ENCODE measurements at regions not wholly inside any gene's neighbourhood (a gene's known extent, or its start where the extent isn't known, plus 50 kb on each side); places are given as distances from the start of the nearest gene placed in this dataset.

DNA sequence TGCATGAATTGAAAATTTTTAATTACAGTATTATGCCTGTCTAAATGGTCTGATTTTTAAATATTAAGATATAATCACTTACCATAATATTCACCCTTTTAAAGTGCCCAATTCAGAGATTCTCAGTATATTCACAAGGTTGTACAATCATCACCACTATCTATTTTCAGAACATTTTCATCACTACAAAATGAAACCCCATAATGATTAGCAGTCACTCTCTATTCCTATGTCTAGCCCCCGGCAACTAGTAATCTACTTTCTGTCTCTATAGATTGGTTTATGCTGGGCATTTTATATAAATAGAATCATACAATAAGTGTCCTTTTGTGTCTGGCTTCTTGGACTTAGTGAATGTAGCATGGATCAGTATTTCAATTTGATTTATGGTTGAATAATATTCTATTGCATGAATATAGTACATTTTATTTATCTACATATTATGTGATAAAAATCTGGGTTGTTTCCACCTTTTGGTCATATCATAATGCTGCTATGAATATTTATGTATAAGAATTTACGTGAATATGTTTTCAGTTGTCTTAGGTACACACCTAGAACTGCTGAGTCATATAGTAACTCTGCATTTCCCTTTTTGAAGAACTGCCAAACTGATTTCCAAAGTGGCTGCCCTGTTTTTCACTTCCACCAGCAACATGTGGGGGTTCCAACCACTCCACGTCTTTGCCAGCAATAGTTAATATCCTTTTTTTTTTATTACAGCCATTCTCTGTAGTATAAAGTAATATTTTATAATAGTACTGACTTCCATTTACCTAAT is 485.7 kb upstream of the ZNF385D start:
- no peak for DNase-seq

DNA sequence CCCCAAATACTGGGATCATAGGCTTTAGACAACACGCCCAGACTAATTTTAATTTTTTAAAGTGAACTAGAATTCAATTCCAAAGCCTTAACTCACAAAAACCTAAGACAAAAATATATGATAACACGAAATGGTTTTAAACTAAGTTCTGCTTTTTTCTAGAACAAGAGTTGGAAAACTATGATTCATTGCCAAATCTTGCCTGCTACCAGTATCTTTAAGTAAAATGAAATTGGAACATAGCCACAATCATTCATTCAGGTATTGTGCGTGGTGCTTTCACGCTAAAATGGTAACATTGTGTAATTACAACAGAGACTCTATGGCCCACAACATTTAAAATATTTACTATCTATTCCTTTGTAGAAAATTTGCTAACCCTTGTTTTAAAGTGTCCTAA is 488.0 kb upstream of the ZNF385D start:
- no peak for DNase-seq

DNA sequence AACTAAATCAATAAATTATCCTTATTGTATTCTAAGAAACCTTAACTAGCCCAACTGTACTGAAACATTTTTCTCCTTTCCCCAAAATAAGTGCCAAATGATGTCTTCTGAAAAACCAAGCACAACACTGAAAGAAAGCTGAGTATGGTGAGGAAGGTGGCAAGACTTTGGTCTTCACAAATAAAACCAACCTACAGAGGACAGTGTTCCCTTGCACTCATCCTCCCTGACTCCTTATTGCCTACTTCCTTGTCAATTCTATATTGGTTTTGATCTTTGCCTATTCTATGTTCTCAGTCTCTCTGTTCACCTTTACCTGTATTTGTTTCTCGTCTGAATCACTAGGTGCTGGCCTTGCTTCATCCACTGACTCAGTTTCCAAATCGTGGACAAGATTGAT is 490.1 kb upstream of the ZNF385D start:
- no peak for DNase-seq

DNA sequence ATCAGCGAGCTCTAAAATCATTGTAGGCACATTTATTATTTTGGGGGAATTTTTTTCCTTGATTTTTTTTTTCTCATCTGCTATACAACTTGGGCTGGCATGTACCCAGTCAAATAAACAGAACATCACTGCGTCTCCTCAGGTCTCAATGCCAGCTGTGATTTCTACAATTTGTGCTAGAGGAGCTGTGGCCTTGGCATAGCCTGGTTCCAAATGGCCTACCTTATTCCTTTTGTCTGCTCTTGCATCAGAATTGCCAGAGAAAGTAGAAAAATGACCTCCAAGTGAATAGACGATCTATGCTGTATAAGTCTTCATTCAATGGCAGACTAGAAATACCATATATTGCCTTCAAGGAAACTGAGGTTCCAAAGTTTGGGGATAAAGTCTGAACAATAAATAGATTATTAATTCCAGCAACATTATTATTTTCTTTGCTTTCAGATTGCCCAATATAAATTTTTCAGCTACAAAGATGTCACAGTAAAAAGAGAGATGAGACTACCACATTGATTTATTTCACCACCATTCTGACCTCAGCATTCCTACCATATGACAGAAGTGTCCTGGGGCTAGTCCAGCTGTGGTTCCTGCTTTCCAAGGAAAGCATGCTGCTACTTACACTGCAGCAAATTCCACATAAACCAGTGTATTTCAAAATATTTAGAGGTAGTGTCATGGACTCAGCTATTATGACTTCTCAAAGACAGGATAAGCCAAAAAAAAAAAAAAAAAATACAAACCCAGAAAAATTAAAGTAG is 493.9 kb upstream of the ZNF385D start:
- DNase-seq = no peak

DNA sequence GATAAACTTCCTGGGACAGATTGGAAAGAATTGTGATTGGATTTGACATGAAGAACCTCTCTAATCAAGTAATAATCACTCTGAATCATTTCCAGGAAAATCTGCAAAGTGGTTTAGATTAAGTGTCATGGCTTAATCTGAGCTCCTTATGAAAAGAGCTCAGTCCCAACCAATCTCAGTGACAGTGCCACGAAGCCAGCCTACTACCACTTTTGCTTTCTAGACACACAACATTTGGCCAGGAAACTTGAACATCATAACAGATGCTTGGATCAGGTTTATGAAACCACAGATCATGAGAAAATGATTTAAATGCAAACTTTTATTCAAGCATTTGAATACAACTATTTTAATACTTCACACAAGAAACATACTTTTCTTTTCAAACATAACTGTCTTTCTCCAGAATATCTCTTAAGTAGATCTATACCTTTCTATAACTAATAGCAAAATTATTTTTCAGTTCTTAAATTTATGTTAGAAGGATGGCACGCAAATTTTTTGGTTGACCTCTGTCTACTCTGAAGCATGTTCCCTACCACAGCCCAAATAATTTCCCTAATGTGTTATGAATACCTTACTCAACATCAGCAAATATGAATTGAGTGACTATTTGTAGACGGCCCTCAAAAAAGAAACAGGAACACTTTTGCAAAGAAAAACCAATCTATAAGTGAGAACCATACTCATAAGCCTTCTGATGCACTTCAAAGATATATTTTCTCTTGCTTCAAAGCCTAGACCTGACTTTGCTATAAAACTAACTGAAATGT is 495.0 kb upstream of the ZNF385D start:
- DNase-seq = no peak

- no peak for DNase-seq
These were observed 498.6 kb upstream of the ZNF385D start for GRCh38 chr3:22249658-22250057.

- DNase-seq = no peak
These were observed 506.2 kb upstream of the ZNF385D start for GRCh38 chr3:22257252-22257651.

GRCh38 chr3:22262386-22262785 is 511.4 kb upstream of the ZNF385D start:
- no peak for DNase-seq

DNA sequence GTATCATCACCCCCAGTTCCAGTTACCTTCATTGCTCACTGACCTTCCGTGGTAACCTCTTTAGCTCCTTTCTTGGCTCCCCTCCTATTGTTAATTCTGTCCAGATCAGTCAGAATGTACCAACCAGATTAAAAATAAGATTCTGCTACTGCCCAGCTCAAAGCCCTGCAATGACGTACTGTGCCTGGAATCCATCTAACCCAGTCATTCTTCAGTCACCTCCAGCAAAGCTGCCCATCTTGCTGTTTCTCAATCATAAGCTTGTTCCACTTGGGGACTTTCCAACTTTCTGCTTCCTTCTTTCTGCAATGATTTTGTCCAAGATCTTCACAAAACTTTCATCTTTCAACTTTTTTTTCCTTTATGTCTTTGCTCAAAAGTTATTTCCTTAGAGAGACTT is 512.0 kb upstream of the ZNF385D start:
- no peak for DNase-seq

GRCh38 chr3:22265403-22265802 is 514.4 kb upstream of the ZNF385D start:
- DNase-seq = no peak

DNA sequence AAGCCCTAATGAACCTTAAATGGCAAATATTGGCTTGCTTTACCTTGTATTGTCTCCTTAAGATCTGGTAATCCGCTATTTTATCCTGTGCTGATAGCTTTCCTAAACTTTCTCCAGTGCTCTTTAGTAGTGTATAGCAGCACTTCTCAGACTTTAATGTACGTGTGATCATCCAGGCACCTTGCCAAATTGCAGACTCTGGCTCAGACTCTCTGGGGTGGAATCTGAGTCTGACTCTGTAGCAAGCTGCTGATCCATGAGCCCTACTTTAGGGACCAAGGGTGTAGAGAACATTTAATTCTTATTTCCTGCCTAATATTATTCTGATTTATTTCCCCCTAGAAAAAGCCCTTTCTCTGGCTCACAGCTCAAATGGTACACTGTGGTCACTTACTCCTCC is 518.8 kb upstream of the ZNF385D start:
- DNase-seq = no peak

GRCh38 chr3:22276351-22276750 is 525.3 kb upstream of the ZNF385D start:
- no peak for DNase-seq

GRCh38 chr3:22284559-22284958 is 533.5 kb upstream of the ZNF385D start:
- no peak for DNase-seq

DNA sequence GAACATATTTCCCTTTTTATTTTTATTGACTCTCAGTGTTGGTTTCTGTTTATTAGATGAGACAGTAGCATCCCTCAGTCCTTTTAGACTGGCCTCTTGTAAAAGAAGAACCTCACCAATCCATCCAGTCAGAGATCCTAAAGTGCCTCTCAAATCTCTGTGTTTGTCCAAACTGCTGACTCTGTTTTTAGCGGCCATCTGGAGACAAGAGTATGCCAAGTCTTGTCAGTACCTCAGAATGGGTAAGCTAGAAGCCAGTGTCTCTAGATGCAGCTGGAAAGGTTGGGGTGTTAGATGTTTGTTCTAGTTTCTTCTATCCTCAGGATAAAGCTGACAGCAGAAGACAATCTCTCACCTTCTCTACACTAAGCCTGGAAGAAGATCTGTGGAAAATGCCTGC is 537.7 kb upstream of the ZNF385D start:
- DNase-seq = no peak

DNA sequence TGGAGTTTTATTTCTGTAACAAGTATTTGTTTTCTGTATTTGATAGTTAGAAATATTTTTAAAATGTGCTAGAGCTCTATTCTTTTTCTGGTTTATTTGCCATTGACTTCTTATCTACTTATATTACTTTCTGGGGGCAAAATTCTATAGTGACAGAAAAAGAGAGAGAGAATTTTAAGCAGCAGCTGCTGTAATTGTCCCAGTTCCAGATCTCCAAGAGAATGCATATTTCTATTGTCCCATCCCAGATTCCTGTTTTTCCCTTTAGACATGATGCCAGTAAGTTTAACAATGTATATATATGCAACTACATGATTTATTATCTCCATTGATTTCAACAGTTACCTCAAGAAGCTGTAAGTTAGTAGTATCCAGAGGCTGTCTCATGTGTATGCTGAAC is 541.7 kb upstream of the ZNF385D start:
- no peak for DNase-seq

DNA sequence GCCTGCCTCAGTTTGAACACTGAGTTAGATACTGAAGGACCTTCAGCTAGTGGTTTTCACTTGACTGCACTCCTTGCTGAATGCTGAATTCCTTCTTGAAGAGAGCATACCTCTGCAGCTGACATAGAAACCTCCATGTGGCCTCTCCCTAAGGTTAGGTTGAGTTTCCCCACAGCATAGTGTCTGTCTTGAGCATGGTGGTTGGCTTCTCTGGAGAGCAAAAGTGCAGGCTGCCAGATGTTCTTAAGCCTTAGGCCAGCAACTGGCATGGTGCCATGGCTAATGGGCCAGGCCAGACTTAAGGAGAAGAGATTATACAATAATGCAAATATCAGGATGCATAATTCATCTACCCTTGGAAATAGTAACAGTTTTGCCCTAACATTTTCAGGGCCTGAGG is 545.6 kb upstream of the ZNF385D start:
- DNase-seq = no peak

GRCh38 chr3:22297436-22297835 is 546.4 kb upstream of the ZNF385D start:
- DNase-seq = no peak

GRCh38 chr3:22306454-22306853 is 555.4 kb upstream of the ZNF385D start:
- DNase-seq = no peak

- DNase-seq = no peak
These were observed 557.9 kb upstream of the ZNF385D start for GRCh38 chr3:22308871-22309270.

DNA sequence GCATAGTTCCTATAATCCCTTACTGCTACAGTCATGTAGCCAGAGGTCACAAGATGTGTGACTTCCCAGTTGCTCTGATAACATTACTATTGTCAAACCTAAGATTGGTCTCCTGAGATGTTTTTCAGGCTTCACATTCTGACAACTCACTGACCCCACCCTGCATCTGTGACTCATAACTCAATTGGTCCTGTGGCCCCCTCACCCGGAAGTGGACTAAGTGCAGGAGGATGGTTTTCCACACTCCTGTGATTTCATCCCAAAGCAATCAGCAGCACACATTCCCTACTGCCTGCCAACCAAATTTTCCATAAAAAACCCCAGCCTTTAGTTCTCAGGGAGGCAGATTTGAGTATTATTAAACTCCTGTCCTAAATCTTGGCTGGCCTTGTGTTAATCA is 564.9 kb upstream of the ZNF385D start:
- DNase-seq = no peak

- no peak for DNase-seq
These were observed 567.3 kb upstream of the ZNF385D start for GRCh38 chr3:22318325-22318724.

- no peak for DNase-seq
These were observed 568.4 kb upstream of the ZNF385D start for GRCh38 chr3:22319446-22319845.

- no peak for DNase-seq
These were observed 571.9 kb upstream of the ZNF385D start for GRCh38 chr3:22322861-22323260.

DNA sequence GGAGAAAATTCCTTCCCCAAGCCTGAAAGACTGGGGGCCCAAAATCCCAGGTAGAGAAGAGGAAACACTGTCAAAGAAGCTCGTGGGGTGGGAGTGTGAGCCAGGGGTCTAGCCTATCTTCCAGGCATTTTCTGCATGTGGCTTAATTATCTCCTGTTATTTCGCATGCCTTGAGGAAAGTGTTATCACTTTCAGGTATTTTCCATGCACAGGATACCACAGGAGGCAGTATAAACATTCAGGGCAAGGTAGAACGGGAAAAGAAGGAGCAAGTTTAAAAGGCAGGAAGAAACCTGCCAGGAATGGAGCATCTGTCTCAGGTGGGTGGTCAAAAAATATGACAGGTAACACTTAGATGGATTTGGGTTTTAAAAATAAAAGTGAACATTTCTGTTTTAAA is 575.3 kb upstream of the ZNF385D start:
- no peak for DNase-seq

All from CD4-positive, alpha-beta T cell treated with Interleukin-21 for 1 hour (primary cell).